Mesodermal cell (in vitro differentiated cells): ENCODE measurements at regions not wholly inside any gene's neighbourhood (a gene's known extent, or its start where the extent isn't known, plus 50 kb on each side); places are given as distances from the start of the nearest gene placed in this dataset.
A peak's percentile ranks its signal among the peaks of the same experiment; 100 is the strongest.

Experiments
- H3K27ac ChIP-seq: 2 replicates; pipeline ENCODE4 v1.7.0; 2013; ENCODE audit warnings: mild to moderate bottlenecking, low read depth, low read length, moderate library complexity; ENCODE audit not compliant: severe bottlenecking
- H3K36me3 ChIP-seq: 2 replicates; pipeline ENCODE4 v1.7.1; 2013; ENCODE audit warnings: mild to moderate bottlenecking, low read length, moderate library complexity; ENCODE audit not compliant: control insufficient read depth, insufficient read depth
- H3K4me1 ChIP-seq: one replicate; pipeline ENCODE4 v1.7.1; 2013; ENCODE audit warnings: mild to moderate bottlenecking, low read length; ENCODE audit not compliant: insufficient read depth, control insufficient read depth, poor library complexity, severe bottlenecking
- H3K4me3 ChIP-seq: 2 replicates; pipeline ENCODE4 v1.7.0; 2013; ENCODE audit warnings: low read length, control low read depth, mild to moderate bottlenecking; ENCODE audit not compliant: insufficient read depth, poor library complexity, severe bottlenecking; ENCODE audit errors: extremely low read depth
- H3K9me3 ChIP-seq: 2 replicates; pipeline ENCODE4 v1.7.1; 2013; ENCODE audit warnings: mild to moderate bottlenecking, low read length, moderate library complexity; ENCODE audit not compliant: control insufficient read depth
- WGBS, 2 experiments: methylation state at CpG; one replicate each; pipeline ENCODE4 v1.1.5; 2013; ENCODE audit warnings: missing lambda C conversion rate in 2 of 2; ENCODE audit not compliant: insufficient coverage in 2 of 2; 5-methylcytosine and 5-hydroxymethylcytosine counted together

GRCh38 chr3:110779581-110779980 is 292.0 kb upstream of the NECTIN3 start:
- 100% methylated on average over 1 of the region's 2 CpGs; no CpG with 5 or more reads in 1 of the 2 experiments for WGBS, 2 experiments
- Histone ChIP-seq H3K4me1 (no peaks in the 10 kb centered on the region), H3K9me3 (no peaks in the 10 kb centered on the region), H3K36me3 (no peaks in the 10 kb centered on the region), H3K4me3 (no peak overlapping the region), H3K27ac (no peak overlapping the region)

- Histone ChIP-seq H3K27ac (peak overlapping the region; percentile 3), H3K9me3 (peaks cover 13% of the 10 kb centered on the region), H3K4me1 (no peaks in the 10 kb centered on the region), H3K4me3 (no peak overlapping the region), H3K36me3 (no peaks in the 10 kb centered on the region)
- WGBS, 2 experiments: 57 to 89% methylated on average over 1 of the region's 3 CpGs
These were observed 288.1 kb upstream of the NECTIN3 start for GRCh38 chr3:110783541-110783940.

- 83% methylated on average over 1 of the region's 1 CpG; no CpG with 5 or more reads in 1 of the 2 experiments for WGBS, 2 experiments
- H3K4me1 ChIP-seq: no peaks in the 10 kb centered on the region
- peaks cover 13% of the 10 kb centered on the region for H3K9me3 ChIP-seq
- no peak overlapping the region for H3K4me3 ChIP-seq
- H3K27ac ChIP-seq: no peak overlapping the region
- no peaks in the 10 kb centered on the region for H3K36me3 ChIP-seq
These were observed 282.8 kb upstream of the NECTIN3 start for GRCh38 chr3:110788794-110789193.

- Histone ChIP-seq H3K4me1 (no peaks in the 10 kb centered on the region), H3K36me3 (no peaks in the 10 kb centered on the region), H3K9me3 (peaks cover 13% of the 10 kb centered on the region), H3K27ac (no peak overlapping the region), H3K4me3 (no peak overlapping the region)
- no CpG with 5 or more reads among the region's 2 CpGs for WGBS, 2 experiments
These were observed 282.3 kb upstream of the NECTIN3 start for GRCh38 chr3:110789315-110789714.

GRCh38 chr3:110790631-110791030 is 281.0 kb upstream of the NECTIN3 start:
- 96 to 100% methylated on average over 1 to 2 of the region's 2 CpGs for WGBS, 2 experiments
- no peak overlapping the region for H3K27ac ChIP-seq
- no peaks in the 10 kb centered on the region for H3K36me3 ChIP-seq
- H3K4me3 ChIP-seq: no peak overlapping the region
- peaks cover 6% of the 10 kb centered on the region for H3K9me3 ChIP-seq
- no peaks in the 10 kb centered on the region for H3K4me1 ChIP-seq

- no CpG with 5 or more reads among the region's 2 CpGs for WGBS, 2 experiments
- Histone ChIP-seq H3K4me1 (no peaks in the 10 kb centered on the region), H3K27ac (no peak overlapping the region), H3K36me3 (no peaks in the 10 kb centered on the region), H3K4me3 (no peak overlapping the region), H3K9me3 (no peaks in the 10 kb centered on the region)
These were observed 279.5 kb upstream of the NECTIN3 start for GRCh38 chr3:110791995-110792686.

- Histone ChIP-seq H3K9me3 (no peaks in the 10 kb centered on the region), H3K4me3 (no peak overlapping the region), H3K27ac (no peak overlapping the region), H3K4me1 (no peaks in the 10 kb centered on the region), H3K36me3 (no peaks in the 10 kb centered on the region)
- WGBS, 2 experiments: no CpG with 5 or more reads among the region's 1 CpG
These were observed 278.0 kb upstream of the NECTIN3 start for GRCh38 chr3:110793611-110794010.

- H3K4me3 ChIP-seq: no peak overlapping the region
- no peak overlapping the region for H3K27ac ChIP-seq
- H3K9me3 ChIP-seq: no peaks in the 10 kb centered on the region
- H3K4me1 ChIP-seq: no peaks in the 10 kb centered on the region
- no CpG with 5 or more reads among the region's 2 CpGs for WGBS, 2 experiments
- H3K36me3 ChIP-seq: no peaks in the 10 kb centered on the region
These were observed 276.5 kb upstream of the NECTIN3 start for GRCh38 chr3:110795163-110795562.

GRCh38 chr3:110799271-110799670 is 272.3 kb upstream of the NECTIN3 start:
- no peaks in the 10 kb centered on the region for H3K36me3 ChIP-seq
- no peaks in the 10 kb centered on the region for H3K4me1 ChIP-seq
- 95 to 100% methylated on average over 1 to 2 of the region's 2 CpGs for WGBS, 2 experiments
- no peak overlapping the region for H3K4me3 ChIP-seq
- H3K9me3 ChIP-seq: no peaks in the 10 kb centered on the region
- no peak overlapping the region for H3K27ac ChIP-seq

GRCh38 chr3:110804856-110805255 is 266.8 kb upstream of the NECTIN3 start:
- no peak overlapping the region for H3K27ac ChIP-seq
- no peaks in the 10 kb centered on the region for H3K4me1 ChIP-seq
- no peaks in the 10 kb centered on the region for H3K36me3 ChIP-seq
- H3K9me3 ChIP-seq: no peaks in the 10 kb centered on the region
- 89% methylated on average over 1 of the region's 2 CpGs; no CpG with 5 or more reads in 1 of the 2 experiments for WGBS, 2 experiments
- H3K4me3 ChIP-seq: no peak overlapping the region

- Histone ChIP-seq H3K4me3 (no peak overlapping the region), H3K36me3 (no peaks in the 10 kb centered on the region), H3K4me1 (no peaks in the 10 kb centered on the region), H3K9me3 (no peaks in the 10 kb centered on the region), H3K27ac (no peak overlapping the region)
These were observed 264.7 kb upstream of the NECTIN3 start for GRCh38 chr3:110806924-110807323.
